SK-N-SH (cell line): ENCODE measurements at regions not wholly inside any gene's neighbourhood (a gene's known extent, or its start where the extent isn't known, plus 50 kb on each side); places are given as distances from the start of the nearest gene placed in this dataset.

Experiments used
- CTCF ChIA-PET: fragments of 300-600, 350-600 bp; formaldehyde crosslinking; extraction: SDS; loops from one replicate; lab custom pipeline; 2021; lab: Yijun Ruan, JAX
- POLR2A ChIA-PET: fragments of 350-600 bp; sonication (Branson Sonifier 250); formaldehyde crosslinking; extraction: SDS; loops from one replicate; lab custom pipeline; 2020; ENCODE audit warnings: antibody characterized with exemption, inconsistent platforms; lab: Yijun Ruan, JAX
- DNase-seq: peaks from one replicate; pipeline ENCODE4 v3.0.0; 2012
- H2AFZ ChIP-seq: fragments of 200-600 bp; sonication (generic); 2 replicates; pipeline ENCODE4 v1.8.1; 2016; ENCODE audit warnings: antibody characterized with exemption, mild to moderate bottlenecking, low read depth
- H3F3A ChIP-seq: fragments of 200-600 bp; sonication (generic); replicated peaks from 2 replicates; pipeline ENCODE3; 2016; ENCODE audit warnings: antibody characterized with exemption, mild to moderate bottlenecking; ENCODE audit not compliant: insufficient read depth
- H3K27ac ChIP-seq, 2 experiments: fragments of 200-500 bp in 1 of 2; fragments of 200-600 bp in 1 of 2; sonication (Bioruptor generic) in 1 of 2; sonication (generic), shearing (Covaris generic) in 1 of 2; 2 replicates each; pipeline versions ENCODE4 v1.5.1 to v1.6.1; 2014 to 2016; ENCODE audit warnings: low read depth in 2 of 2, inconsistent platforms in 1 of 2, low read length in 1 of 2, mild to moderate bottlenecking in 1 of 2, mixed read lengths in 1 of 2
- H3K27me3 ChIP-seq: fragments of 200-600 bp; sonication (generic), shearing (Covaris generic); 2 replicates; pipeline ENCODE4 v1.6.1; 2016; ENCODE audit warnings: mixed run types; ENCODE audit not compliant: insufficient read depth
- H3K36me3 ChIP-seq, 2 experiments: fragments of 200-500 bp in 1 of 2; fragments of 200-600 bp in 1 of 2; sonication (Bioruptor generic) in 1 of 2; sonication (generic) in 1 of 2; replicated peaks in 1 of 2; 2 replicates each; pipeline versions ENCODE3 to v1.5.1; 2014 to 2016; ENCODE audit warnings: low read length in 1 of 2, mild to moderate bottlenecking in 1 of 2; ENCODE audit not compliant: insufficient read depth in 2 of 2, control insufficient read depth in 1 of 2
- H3K4me1 ChIP-seq, 2 experiments: fragments of 200-500 bp in 1 of 2; fragments of 200-600 bp in 1 of 2; sonication (Bioruptor generic) in 1 of 2; sonication (generic), shearing (Covaris generic) in 1 of 2; 2 replicates each; pipeline versions ENCODE4 v1.5.1 to v1.6.1; 2014 to 2016; ENCODE audit warnings: low read depth in 1 of 2, low read length in 1 of 2, mixed run types in 1 of 2; ENCODE audit not compliant: insufficient read depth in 2 of 2, control insufficient read depth in 1 of 2
- H3K4me2 ChIP-seq: fragments of 200-600 bp; sonication (generic), shearing (Covaris generic); 2 replicates; pipeline ENCODE4 v1.6.1; 2017; ENCODE audit warnings: mixed run types
- H3K4me3 ChIP-seq, 2 experiments: fragments of 200-500 bp in 1 of 2; fragments of 200-600 bp in 1 of 2; sonication (Bioruptor generic) in 1 of 2; sonication (generic), shearing (Covaris generic) in 1 of 2; 2 replicates each; pipeline versions ENCODE4 v1.5.1 to v1.8.1; 2014 to 2016; ENCODE audit warnings: low read depth in 2 of 2, inconsistent platforms in 1 of 2, low read length in 1 of 2, mild to moderate bottlenecking in 1 of 2, mixed read lengths in 1 of 2, moderate library complexity in 1 of 2
- H3K79me2 ChIP-seq: fragments of 200-600 bp; sonication (generic); 2 replicates; pipeline ENCODE4 v1.8.1; 2017; ENCODE audit warnings: mild to moderate bottlenecking; ENCODE audit not compliant: insufficient read depth
- H3K9ac ChIP-seq: fragments of 200-600 bp; sonication (generic); 2 replicates; pipeline ENCODE4 v1.6.1; 2017; ENCODE audit warnings: mixed run types
- H3K9me2 ChIP-seq: fragments of 200-600 bp; sonication (generic); 2 replicates; pipeline ENCODE4 v1.6.1; 2017; ENCODE audit warnings: mixed run types
- H3K9me3 ChIP-seq: fragments of 200-600 bp; sonication (generic); 2 replicates; pipeline ENCODE4 v1.6.1; 2017; ENCODE audit warnings: mixed run types, mild to moderate bottlenecking, moderate library complexity
- H4K20me1 ChIP-seq: fragments of 200-600 bp; sonication (generic); 2 replicates; pipeline ENCODE4 v1.6.1; 2017; ENCODE audit warnings: mild to moderate bottlenecking, mixed run types; ENCODE audit not compliant: insufficient read depth
- CTCF ChIP-seq: fragments of 200-600 bp; sonication (generic); IDR thresholded peaks from 2 replicates; pipeline ENCODE4 v1.6.1; 2017; ENCODE audit warnings: antibody characterized with exemption, mild to moderate bottlenecking, moderate library complexity
- FOXJ3 ChIP-seq: sonication (generic); formaldehyde crosslinking; IDR thresholded peaks from 2 replicates; pipeline ENCODE4 v1.5.1; 2020; ENCODE audit warnings: mild to moderate bottlenecking, missing genetic modification reagents
- GABPA ChIP-seq: IDR thresholded peaks from 2 replicates; pipeline ENCODE4 v1.4.0; 2012; ENCODE audit warnings: low read depth, mild to moderate bottlenecking
- GATA2 ChIP-seq: sonication (generic); formaldehyde crosslinking; IDR thresholded peaks from 2 replicates; pipeline ENCODE4 v1.5.0; 2020; ENCODE audit warnings: mild to moderate bottlenecking, missing genetic modification reagents
- NFIC ChIP-seq: IDR thresholded peaks from 2 replicates; pipeline ENCODE4 v1.4.0; 2012; ENCODE audit warnings: borderline replicate concordance
- PBX3 ChIP-seq: IDR thresholded peaks from 2 replicates; pipeline ENCODE4; 2012
- POLR2AphosphoS5 ChIP-seq: IDR thresholded peaks from 2 replicates; pipeline ENCODE4 v1.6.1; 2012; ENCODE audit warnings: low read depth, low read length
- RFX5 ChIP-seq: IDR thresholded peaks from 2 replicates; pipeline ENCODE4 v1.6.1; 2012; ENCODE audit warnings: mild to moderate bottlenecking, improper control_type of control experiment, low read length
- RXRA ChIP-seq: IDR thresholded peaks from 2 replicates; pipeline ENCODE4 v1.4.0; 2012; ENCODE audit warnings: low read depth, mild to moderate bottlenecking, borderline replicate concordance
- SIN3A ChIP-seq: IDR thresholded peaks from 2 replicates; pipeline ENCODE4 v1.6.1; 2012; ENCODE audit warnings: low read depth, mild to moderate bottlenecking, low read length, moderate library complexity, borderline replicate concordance
- YY1 ChIP-seq: IDR thresholded peaks from 2 replicates; pipeline ENCODE4 v1.4.0; 2012; ENCODE audit warnings: low read depth, mild to moderate bottlenecking
- WGBS: methylation state at CpG from one replicate; pipeline ENCODE4 v1.1.6; 2017; ENCODE audit warnings: low lambda C conversion rate; 5-methylcytosine and 5-hydroxymethylcytosine counted together

- H3K9ac ChIP-seq: no peak overlapping the region
- H3K4me3 ChIP-seq: no peak overlapping the region
- no peak for TF ChIP-seq SIN3A
- no peak for TF ChIP-seq POLR2AphosphoS5
- TF ChIP-seq FOXJ3: no peak
- no peak for TF ChIP-seq NFIC
- TF ChIP-seq RXRA: no peak
- no peak for TF ChIP-seq YY1
- no peak for TF ChIP-seq GATA2 (CRISPR knock-in tag)
- no peak for TF ChIP-seq RFX5
- no peak for TF ChIP-seq PBX3
- TF ChIP-seq, all 33 proteins: peak for 0
- H3F3A ChIP-seq: no peaks in the 10 kb centered on the region
- H3K27me3 ChIP-seq: 0 out of 2 replicates have a peak, but pooled peaks cover 6% of the 10 kb centered on the region
- CTCF ChIA-PET: no interaction called here
- H3K27ac ChIP-seq: no peak overlapping the region
- DNase-seq: no peak
- no peaks in the 10 kb centered on the region for H3K79me2 ChIP-seq
- H2AFZ ChIP-seq: no peak overlapping the region
- no peaks in the 10 kb centered on the region for H3K36me3 ChIP-seq
- H3K4me2 ChIP-seq: no peak overlapping the region
- no peaks in the 10 kb centered on the region for H3K9me3 ChIP-seq
- 5% methylated on average over 2 of the region's 2 CpGs for WGBS
- no peaks in the 10 kb centered on the region for H4K20me1 ChIP-seq
- no peaks in the 10 kb centered on the region for H3K9me2 ChIP-seq
- no peaks in the 10 kb centered on the region for H3K4me1 ChIP-seq
- POLR2A ChIA-PET: no interaction called here
Measured at GRCh38 chr5:20469792-20470191, 481.8 kb upstream of the CDH18 start.

- no peaks in the 10 kb centered on the region for H3K9me3 ChIP-seq
- ChIA-PET CTCF (no interaction called here), POLR2A (no interaction called here)
- 0 out of 2 replicates have a peak, but pooled peaks cover 3% of the 10 kb centered on the region for H3K27me3 ChIP-seq
- no peak overlapping the region for H3K4me2 ChIP-seq
- no peaks in the 10 kb centered on the region for H3F3A ChIP-seq
- H3K9me2 ChIP-seq: no peaks in the 10 kb centered on the region
- TF ChIP-seq CTCF (peak; percentile 29), GABPA (no peak)
- no peak overlapping the region for H3K27ac ChIP-seq
- no peaks in the 10 kb centered on the region for H4K20me1 ChIP-seq
- DNase-seq: no peak
- no peaks in the 10 kb centered on the region for H3K4me1 ChIP-seq
- no peak overlapping the region for H3K4me3 ChIP-seq
- no peaks in the 10 kb centered on the region for H3K36me3 ChIP-seq
- 8% methylated on average over 3 of the region's 3 CpGs for WGBS
- H3K79me2 ChIP-seq: no peaks in the 10 kb centered on the region
- no peak overlapping the region for H2AFZ ChIP-seq
- no peak overlapping the region for H3K9ac ChIP-seq
Measured at GRCh38 chr5:20469390-20469789, 481.4 kb upstream of the CDH18 start.
